Cardiac septum (tissue), 1 donor: ENCODE measurements at regions not wholly inside any gene's neighbourhood (a gene's known extent, or its start where the extent isn't known, plus 50 kb on each side); places are given as distances from the start of the nearest gene placed in this dataset.
"Not testable (repeated sequence)": the region's sequence is repeated elsewhere in the genome, so short reads cannot be mapped to it uniquely, and the experiment has no call there.

Source experiments
- DNase-seq: peaks from one replicate; pipeline ENCODE4 v3.0.0-alpha.2; 2020; ENCODE audit warnings: low spot score
- intact Hi-C: fragments of 100-400 bp; cut with DNase I; formaldehyde crosslinking; loops from one replicate; pipeline ENCODE4 v1.14.0; 2022
- donor health status: DM: no; HTN: no; CAD: no.

GRCh38 chr5:101018299-101018698 lies 115.2 kb upstream of the ST8SIA4 start:
- intact Hi-C loops = no loop called here
- no peak for DNase-seq

DNA sequence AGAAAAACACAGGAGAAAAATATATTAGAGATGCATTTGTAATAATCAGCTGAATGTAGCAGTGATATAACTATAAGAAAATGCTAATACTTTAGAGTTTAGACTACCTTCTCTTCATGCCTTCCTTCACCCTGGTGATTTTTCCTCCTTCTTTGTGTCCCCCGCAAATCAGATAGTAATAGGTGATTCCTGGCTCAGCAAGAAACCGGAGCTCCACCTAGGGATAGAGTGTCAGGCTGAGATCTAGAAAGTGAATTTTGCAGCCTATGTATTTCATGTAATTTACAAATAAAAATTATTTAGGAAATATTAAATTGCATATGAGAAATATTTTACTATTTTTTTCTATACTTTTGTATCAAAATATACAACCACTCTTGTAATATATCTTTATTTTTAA lies 109.8 kb upstream of the ST8SIA4 start:
- intact Hi-C loops = no loop called here
- no peak for DNase-seq

DNA sequence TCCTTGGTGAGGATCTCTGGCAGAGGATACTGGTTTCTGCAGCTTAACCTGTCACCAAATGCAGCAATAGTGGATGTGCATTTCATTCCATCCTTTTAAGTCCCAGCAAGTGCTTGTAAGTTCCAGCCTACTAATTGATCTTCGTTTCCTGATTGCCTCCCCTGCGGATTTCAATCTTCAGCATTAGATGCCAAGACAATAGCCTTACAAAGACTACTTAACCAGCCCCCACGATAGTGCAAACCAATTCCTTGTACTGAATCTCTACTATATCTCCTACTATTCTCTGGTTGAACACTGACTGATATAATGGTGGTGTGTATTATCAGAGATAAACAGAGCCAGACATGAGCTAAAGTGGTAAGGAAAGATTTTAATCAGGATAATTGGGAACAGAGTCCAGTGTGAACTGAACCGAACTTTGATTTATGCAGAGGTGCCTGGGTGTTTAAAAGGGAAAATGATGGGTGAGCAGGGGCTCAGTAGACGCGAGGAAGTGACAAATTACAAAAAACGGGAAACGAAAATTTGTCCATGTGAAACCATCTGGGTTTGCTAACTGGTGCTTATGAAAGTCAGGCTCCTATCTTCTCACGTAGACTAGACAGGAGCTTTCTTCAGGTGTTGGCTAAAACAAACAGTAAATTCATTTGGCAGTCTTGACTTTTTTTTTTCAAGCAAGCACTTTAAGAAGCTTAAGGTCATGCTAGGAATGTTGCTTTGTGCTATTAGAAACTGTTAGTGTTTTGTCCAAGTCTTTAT lies 106.9 kb upstream of the ST8SIA4 start:
- intact Hi-C loops = no loop called here
- no peak for DNase-seq

DNA sequence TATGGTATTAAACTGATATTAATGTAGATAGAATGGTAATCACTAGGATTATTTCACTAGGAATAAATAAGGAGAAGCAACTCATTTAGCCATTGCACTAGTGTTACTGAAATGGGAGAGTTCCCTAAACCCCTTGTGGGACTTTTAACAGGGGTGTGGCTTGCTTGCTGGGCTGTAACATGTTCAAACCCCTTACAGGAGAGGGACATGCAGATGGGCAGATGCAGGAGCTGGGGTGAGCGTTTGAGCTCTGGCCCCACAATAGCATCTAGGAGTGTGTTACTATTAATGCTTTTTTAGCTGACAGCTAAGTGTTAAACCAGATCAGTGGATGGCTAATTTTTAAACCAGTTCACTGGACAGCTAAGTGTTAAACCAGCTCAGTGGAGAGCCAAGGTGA lies 89.3 kb upstream of the ST8SIA4 start:
- intact Hi-C loops = no loop called here
- no peak for DNase-seq

GRCh38 chr5:100983601-100984000 lies 80.5 kb upstream of the ST8SIA4 start:
- DNase-seq, intact Hi-C loops: not testable (repeated sequence)

GRCh38 chr5:100974082-100974481 lies 71.0 kb upstream of the ST8SIA4 start:
- intact Hi-C loops = no loop called here
- DNase-seq = no peak

- DNase-seq = no peak
- intact Hi-C loops = no loop called here
Measured at GRCh38 chr5:100970646-100971255, 67.7 kb upstream of the ST8SIA4 start.

- no peak for DNase-seq
- intact Hi-C loops = no loop called here
Measured at GRCh38 chr5:100965291-100965690, 62.2 kb upstream of the ST8SIA4 start.
